ENCODE measurements at regions not wholly inside any gene's neighbourhood (a gene's known extent, or its start where the extent isn't known, plus 50 kb on each side); places are given as distances from the start of the nearest gene placed in this dataset.

DNA sequence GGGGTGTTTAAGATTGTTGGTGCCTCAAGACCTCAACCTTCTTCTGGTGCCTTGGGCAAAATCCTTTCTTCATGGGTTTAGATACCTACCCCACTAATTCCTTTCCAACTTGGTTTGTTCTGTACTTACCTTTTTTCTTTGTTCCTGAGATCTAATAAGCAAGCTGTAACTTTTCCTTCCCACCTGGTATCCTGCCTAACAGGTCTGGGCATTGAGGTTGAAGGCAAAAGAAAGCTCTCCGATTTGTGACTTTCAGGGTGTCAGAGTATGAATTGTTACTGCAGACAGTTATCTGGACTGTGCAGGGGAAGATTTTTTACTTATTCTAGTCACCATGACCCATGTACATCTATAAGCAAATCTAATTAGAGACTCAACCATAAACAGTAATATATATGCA, 162.6 kb upstream of the DMRT1 start:
- Mint-ChIP-seq H3K27ac (no peak overlapping the region), H3K4me3 (no peak overlapping the region), H3K4me1 (ENCODE audit: low read depth) (peaks cover 13% of the 10 kb centered on the region), H3K9me3 (no peaks in the 10 kb centered on the region), H3K27me3 (peaks cover 4% of the 10 kb centered on the region), H3K36me3 (ENCODE audit: low read depth) (no peaks in the 10 kb centered on the region)
- CTCF ChIA-PET = no interaction called here
- no peaks in the 10 kb centered on the region for H3K9me3 ChIP-seq (ENCODE audit: control insufficient read depth in 1 of 2, insufficient read depth in 1 of 2, low read length in 2 of 2)
- DNase-seq (no peak), ATAC-seq (ENCODE audit: poor library complexity) (no peak)
- POLR2A ChIA-PET = no interaction called here
- H3K4me1 ChIP-seq (ENCODE audit: insufficient read depth, low read length) = no peaks in the 10 kb centered on the region
- intact Hi-C loops (cut with DNase I, micrococcal nuclease) = no loop called here
- H3K4me3 ChIP-seq (ENCODE audit: low read length) = no peak overlapping the region
- H3K36me3 ChIP-seq (ENCODE audit: insufficient read depth, low read length) = no peaks in the 10 kb centered on the region
- no peaks in the 10 kb centered on the region for H3K27me3 ChIP-seq (ENCODE audit: control insufficient read depth in 1 of 2, insufficient read depth in 2 of 2, low read length in 2 of 2)
- H3K27ac ChIP-seq (ENCODE audit: low read depth in 1 of 2, low read length in 2 of 2) = no peak overlapping the region
- TF ChIP-seq, protein P1, sequence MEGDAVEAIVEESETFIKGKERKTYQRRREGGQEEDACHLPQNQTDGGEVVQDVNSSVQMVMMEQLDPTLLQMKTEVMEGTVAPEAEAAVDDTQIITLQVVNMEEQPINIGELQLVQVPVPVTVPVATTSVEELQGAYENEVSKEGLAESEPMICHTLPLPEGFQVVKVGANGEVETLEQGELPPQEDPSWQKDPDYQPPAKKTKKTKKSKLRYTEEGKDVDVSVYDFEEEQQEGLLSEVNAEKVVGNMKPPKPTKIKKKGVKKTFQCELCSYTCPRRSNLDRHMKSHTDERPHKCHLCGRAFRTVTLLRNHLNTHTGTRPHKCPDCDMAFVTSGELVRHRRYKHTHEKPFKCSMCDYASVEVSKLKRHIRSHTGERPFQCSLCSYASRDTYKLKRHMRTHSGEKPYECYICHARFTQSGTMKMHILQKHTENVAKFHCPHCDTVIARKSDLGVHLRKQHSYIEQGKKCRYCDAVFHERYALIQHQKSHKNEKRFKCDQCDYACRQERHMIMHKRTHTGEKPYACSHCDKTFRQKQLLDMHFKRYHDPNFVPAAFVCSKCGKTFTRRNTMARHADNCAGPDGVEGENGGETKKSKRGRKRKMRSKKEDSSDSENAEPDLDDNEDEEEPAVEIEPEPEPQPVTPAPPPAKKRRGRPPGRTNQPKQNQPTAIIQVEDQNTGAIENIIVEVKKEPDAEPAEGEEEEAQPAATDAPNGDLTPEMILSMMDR (IDR thresholded peaks at IDR 0.05) = no peak

DNA sequence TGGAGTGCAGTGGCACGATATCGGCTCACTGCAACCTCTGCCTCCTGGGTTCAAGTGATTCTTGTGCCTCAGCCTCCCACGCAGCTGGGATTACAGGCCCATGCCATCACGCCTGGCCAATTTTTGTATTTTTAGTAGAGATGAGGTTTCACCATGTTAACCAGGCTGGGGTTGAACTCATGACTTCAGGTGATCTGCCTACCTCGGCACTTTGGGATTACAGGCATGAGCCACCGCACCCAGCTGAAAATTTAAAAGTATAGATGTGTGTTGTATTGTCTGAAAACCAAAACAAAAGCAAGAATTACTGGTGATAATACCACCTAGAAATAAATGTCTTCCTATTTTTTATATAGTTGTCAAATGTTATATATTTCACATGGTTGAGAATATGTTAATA, 162.0 kb upstream of the DMRT1 start:
- Mint-ChIP-seq H3K9me3 (no peaks in the 10 kb centered on the region), H3K4me1 (ENCODE audit: low read depth) (peaks cover 13% of the 10 kb centered on the region), H3K27ac (no peak overlapping the region), H3K4me3 (no peak overlapping the region), H3K27me3 (peaks cover 4% of the 10 kb centered on the region), H3K36me3 (ENCODE audit: low read depth) (no peaks in the 10 kb centered on the region)
- DNase-seq (no peak), ATAC-seq (ENCODE audit: poor library complexity) (no peak)
- Histone ChIP-seq H3K9me3 (ENCODE audit: control insufficient read depth in 1 of 2, insufficient read depth in 1 of 2, low read length in 2 of 2) (no peaks in the 10 kb centered on the region), H3K27me3 (ENCODE audit: control insufficient read depth in 1 of 2, insufficient read depth in 2 of 2, low read length in 2 of 2) (no peaks in the 10 kb centered on the region), H3K36me3 (ENCODE audit: insufficient read depth, low read length) (no peaks in the 10 kb centered on the region), H3K4me3 (ENCODE audit: low read length) (no peak overlapping the region), H3K4me1 (ENCODE audit: insufficient read depth, low read length) (no peaks in the 10 kb centered on the region), H3K27ac (ENCODE audit: low read depth in 1 of 2, low read length in 2 of 2) (no peak overlapping the region)
- intact Hi-C loops (cut with DNase I, micrococcal nuclease) = no loop called here
- ChIA-PET POLR2A (no interaction called here), CTCF (no interaction called here)
- TF ChIP-seq, protein P1 (IDR thresholded peaks at IDR 0.05) = no peak

DNA sequence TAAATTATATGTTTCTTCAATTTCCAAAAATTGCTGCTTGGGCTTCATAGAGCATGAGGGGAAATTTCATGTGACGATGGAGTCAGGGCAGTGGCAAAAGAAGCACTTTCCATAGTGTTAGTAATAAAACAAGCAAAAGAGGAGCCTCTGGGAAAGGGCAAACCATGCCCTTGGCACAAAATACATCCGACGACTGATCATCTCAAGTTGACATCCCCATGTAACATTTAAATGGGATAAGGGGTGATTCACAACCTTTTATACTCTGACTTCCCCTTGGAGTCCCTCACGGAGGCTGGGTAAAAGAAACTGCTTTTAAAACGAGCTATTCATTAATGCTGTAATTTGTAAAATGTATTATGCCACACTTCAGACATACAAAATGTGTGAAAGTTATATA, 161.4 kb upstream of the DMRT1 start:
- no peak for ATAC-seq (ENCODE audit: poor library complexity)
- no peaks in the 10 kb centered on the region for H3K27me3 ChIP-seq (ENCODE audit: control insufficient read depth in 1 of 2, insufficient read depth in 2 of 2, low read length in 2 of 2)
- DNase-seq = no peak
- no peaks in the 10 kb centered on the region for H3K36me3 ChIP-seq (ENCODE audit: insufficient read depth, low read length)
- Mint-ChIP-seq H3K27ac (no peak overlapping the region), H3K9me3 (no peaks in the 10 kb centered on the region), H3K4me1 (ENCODE audit: low read depth) (peaks cover 13% of the 10 kb centered on the region), H3K4me3 (no peak overlapping the region), H3K27me3 (peaks cover 4% of the 10 kb centered on the region), H3K36me3 (ENCODE audit: low read depth) (no peaks in the 10 kb centered on the region)
- TF ChIP-seq, protein P1 (IDR thresholded peaks at IDR 0.05) = no peak
- no peak overlapping the region for H3K27ac ChIP-seq (ENCODE audit: low read depth in 1 of 2, low read length in 2 of 2)
- CTCF ChIA-PET = no interaction called here
- POLR2A ChIA-PET = no interaction called here
- no peak overlapping the region for H3K4me3 ChIP-seq (ENCODE audit: low read length)
- H3K4me1 ChIP-seq (ENCODE audit: insufficient read depth, low read length) = no peaks in the 10 kb centered on the region
- intact Hi-C loops (cut with DNase I, micrococcal nuclease) = no loop called here
- H3K9me3 ChIP-seq (ENCODE audit: control insufficient read depth in 1 of 2, insufficient read depth in 1 of 2, low read length in 2 of 2) = no peaks in the 10 kb centered on the region
